DOHH2 (cell line): ENCODE measurements at regions not wholly inside any gene's neighbourhood (a gene's known extent, or its start where the extent isn't known, plus 50 kb on each side); places are given as distances from the start of the nearest gene placed in this dataset.

Source experiments
- H3F3A ChIP-seq: fragments of 200-600 bp; sonication (generic), shearing (Covaris generic); 2 replicates; pipeline ENCODE4 v1.6.0; 2016; ENCODE audit warnings: antibody characterized with exemption, mild to moderate bottlenecking; ENCODE audit not compliant: control insufficient read depth, insufficient read depth
- H3K27ac ChIP-seq: fragments of 200-600 bp; sonication (generic); 2 replicates; pipeline ENCODE4 v1.5.1; 2014; ENCODE audit warnings: low read depth, mild to moderate bottlenecking, low read length, moderate library complexity
- H3K27me3 ChIP-seq: fragments of 200-600 bp; sonication (generic); 2 replicates; pipeline ENCODE4 v1.6.1; 2014; ENCODE audit warnings: mild to moderate bottlenecking, low read length, mixed read lengths; ENCODE audit not compliant: control insufficient read depth
- H3K36me3 ChIP-seq: fragments of 200-600 bp; sonication (generic); 2 replicates; pipeline ENCODE4 v1.6.1; 2014; ENCODE audit warnings: mild to moderate bottlenecking, low read length, moderate library complexity, mixed read lengths; ENCODE audit not compliant: control insufficient read depth
- H3K4me1 ChIP-seq: fragments of 200-600 bp; sonication (generic); 2 replicates; pipeline ENCODE4 v1.6.1; 2014; ENCODE audit warnings: mild to moderate bottlenecking, low read length, mixed read lengths; ENCODE audit not compliant: control insufficient read depth
- H3K4me2 ChIP-seq: fragments of 200-600 bp; sonication (generic); 2 replicates; pipeline ENCODE4 v1.6.0; 2014; ENCODE audit warnings: mild to moderate bottlenecking, low read length, moderate library complexity
- H3K4me3 ChIP-seq: fragments of 200-600 bp; sonication (generic); 2 replicates; pipeline ENCODE4 v1.5.1; 2014; ENCODE audit warnings: mild to moderate bottlenecking, low read length, mixed read lengths
- H3K79me2 ChIP-seq: fragments of 200-600 bp; sonication (generic); 2 replicates; pipeline ENCODE4 v1.6.1; 2014; ENCODE audit warnings: mild to moderate bottlenecking, low read length, mixed read lengths; ENCODE audit not compliant: control insufficient read depth
- H3K9me2 ChIP-seq: fragments of 200-600 bp; sonication (generic); replicated peaks from 2 replicates; pipeline ENCODE4 v1.6.1; 2014; ENCODE audit warnings: mild to moderate bottlenecking, low read length, mixed read lengths; ENCODE audit not compliant: control insufficient read depth
- H3K9me3 ChIP-seq: fragments of 200-600 bp; sonication (generic); 2 replicates; pipeline ENCODE4 v1.6.1; 2014; ENCODE audit warnings: antibody characterized with exemption, low read length, mixed read lengths; ENCODE audit not compliant: control insufficient read depth, insufficient read depth
- H4K20me1 ChIP-seq: fragments of 200-600 bp; sonication (generic); 2 replicates; pipeline ENCODE4 v1.6.0; 2014; ENCODE audit warnings: low read depth, mild to moderate bottlenecking, antibody characterized with exemption, low read length, moderate library complexity; ENCODE audit not compliant: control insufficient read depth, insufficient read depth
- EZH2phosphoT487 ChIP-seq: fragments of 200-600 bp; sonication (generic); IDR thresholded peaks from 2 replicates; pipeline ENCODE4 v1.6.1; 2017; ENCODE audit warnings: borderline replicate concordance, mild to moderate bottlenecking, antibody characterized with exemption, low read length, moderate library complexity, mixed read lengths
- TF ChIP-seq, protein P1 (sequence below): fragments of 200-600 bp; sonication (generic); IDR thresholded peaks from one replicate; pipeline ENCODE4 v1.5.1; 2014; ENCODE audit warnings: antibody characterized with exemption, mild to moderate bottlenecking, low read depth, low read length; ENCODE audit not compliant: poor library complexity, severe bottlenecking

DNA sequence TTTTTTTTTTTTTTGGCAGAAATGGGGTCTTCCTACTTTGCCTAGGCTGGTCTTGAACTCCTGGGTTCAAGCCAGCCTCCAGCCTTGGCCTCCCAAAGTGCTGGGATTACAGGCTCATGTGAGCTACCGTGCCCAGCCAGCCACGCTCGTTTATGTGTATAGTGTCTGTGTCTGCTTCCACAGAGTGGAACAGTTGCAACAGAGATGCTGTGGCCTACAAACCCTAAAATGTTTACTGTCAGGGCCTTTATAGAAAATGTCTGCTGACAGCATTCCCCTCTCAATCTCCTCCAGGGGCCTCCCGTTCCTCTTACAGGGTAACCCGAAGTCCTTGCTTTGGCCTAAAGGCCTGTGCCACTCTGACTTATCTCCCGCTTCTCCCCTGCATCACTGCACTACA lies 87.6 kb upstream of the LEP start:
- no peaks in the 10 kb centered on the region for H3K27me3 ChIP-seq

DNA sequence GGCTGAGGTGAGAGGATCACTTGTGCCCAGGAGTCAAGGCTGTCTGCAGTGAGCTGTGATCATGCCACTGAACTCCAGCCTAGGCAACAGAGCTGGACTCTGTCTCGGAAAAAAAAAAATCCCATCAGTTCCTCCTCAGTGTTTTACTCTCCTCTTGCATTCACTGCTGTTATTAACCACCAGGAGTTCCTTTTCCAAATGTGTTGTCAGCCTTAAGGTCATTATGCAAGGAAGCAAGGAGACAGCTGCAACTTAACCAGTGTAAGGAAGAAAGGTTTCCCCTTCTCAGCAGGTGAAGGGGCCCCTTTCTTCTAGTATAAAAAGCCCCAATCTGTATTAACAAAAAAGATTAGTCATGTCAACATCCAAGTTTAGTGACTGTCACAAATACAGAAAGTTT lies 86.6 kb upstream of the LEP start:
- TF ChIP-seq, protein P1, sequence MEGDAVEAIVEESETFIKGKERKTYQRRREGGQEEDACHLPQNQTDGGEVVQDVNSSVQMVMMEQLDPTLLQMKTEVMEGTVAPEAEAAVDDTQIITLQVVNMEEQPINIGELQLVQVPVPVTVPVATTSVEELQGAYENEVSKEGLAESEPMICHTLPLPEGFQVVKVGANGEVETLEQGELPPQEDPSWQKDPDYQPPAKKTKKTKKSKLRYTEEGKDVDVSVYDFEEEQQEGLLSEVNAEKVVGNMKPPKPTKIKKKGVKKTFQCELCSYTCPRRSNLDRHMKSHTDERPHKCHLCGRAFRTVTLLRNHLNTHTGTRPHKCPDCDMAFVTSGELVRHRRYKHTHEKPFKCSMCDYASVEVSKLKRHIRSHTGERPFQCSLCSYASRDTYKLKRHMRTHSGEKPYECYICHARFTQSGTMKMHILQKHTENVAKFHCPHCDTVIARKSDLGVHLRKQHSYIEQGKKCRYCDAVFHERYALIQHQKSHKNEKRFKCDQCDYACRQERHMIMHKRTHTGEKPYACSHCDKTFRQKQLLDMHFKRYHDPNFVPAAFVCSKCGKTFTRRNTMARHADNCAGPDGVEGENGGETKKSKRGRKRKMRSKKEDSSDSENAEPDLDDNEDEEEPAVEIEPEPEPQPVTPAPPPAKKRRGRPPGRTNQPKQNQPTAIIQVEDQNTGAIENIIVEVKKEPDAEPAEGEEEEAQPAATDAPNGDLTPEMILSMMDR: no peak
- no peak for TF ChIP-seq EZH2phosphoT487
- Histone ChIP-seq H3K27me3 (no peaks in the 10 kb centered on the region), H3K4me2 (no peak overlapping the region), H4K20me1 (no peaks in the 10 kb centered on the region), H3K9me3 (no peaks in the 10 kb centered on the region), H3K36me3 (no peaks in the 10 kb centered on the region), H3K79me2 (no peaks in the 10 kb centered on the region), H3K9me2 (no peaks in the 10 kb centered on the region), H3K4me1 (peaks cover 3% of the 10 kb centered on the region; the same call in 1 of the 2 replicates), H3K4me3 (no peak overlapping the region), H3K27ac (no peak overlapping the region), H3F3A (no peaks in the 10 kb centered on the region)

More for the DNA sequence above, 87.6 kb upstream of the LEP start:
- Histone ChIP-seq H3K9me2 (no peaks in the 10 kb centered on the region), H3K27ac (no peak overlapping the region), H3K9me3 (no peaks in the 10 kb centered on the region), H4K20me1 (no peaks in the 10 kb centered on the region), H3F3A (no peaks in the 10 kb centered on the region), H3K4me2 (no peak overlapping the region), H3K4me1 (peaks cover 3% of the 10 kb centered on the region; the same call in 1 of the 2 replicates), H3K4me3 (no peak overlapping the region), H3K79me2 (0 out of 2 replicates have a peak, but pooled peaks cover under 1% of the 10 kb centered on the region), H3K36me3 (no peaks in the 10 kb centered on the region)
- TF ChIP-seq, protein P1: no peak
- TF ChIP-seq EZH2phosphoT487: no peak

DNA sequence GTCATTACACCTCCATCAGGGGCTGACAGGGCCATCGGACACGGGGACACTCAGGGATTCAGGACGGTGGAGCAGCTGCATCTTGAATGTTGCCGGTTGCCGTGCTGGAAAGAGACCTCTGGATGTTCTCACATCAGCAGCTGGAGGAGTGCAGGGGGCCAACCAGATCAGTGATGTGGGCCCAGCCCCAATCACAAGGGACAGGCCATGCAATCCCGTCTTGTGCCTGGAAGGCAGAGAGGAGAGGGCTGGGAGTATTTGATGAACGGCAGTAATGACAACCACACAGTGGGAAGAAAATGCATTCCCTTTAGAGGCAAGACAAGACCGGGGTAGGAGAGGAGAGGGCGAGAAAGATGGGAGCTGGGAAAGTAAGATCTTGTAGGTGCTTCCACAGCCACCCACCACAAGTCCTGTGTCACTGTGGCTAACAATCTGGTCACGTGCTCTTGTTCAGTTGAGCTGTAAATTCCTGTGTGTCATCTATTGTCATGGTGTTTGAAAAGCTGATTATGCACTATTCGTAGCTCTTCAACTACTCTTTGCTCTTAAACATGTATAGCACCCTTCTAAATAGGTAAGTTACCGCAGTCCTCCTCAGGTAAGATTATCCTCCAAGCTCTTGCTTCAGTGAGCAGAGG lies 85.9 kb upstream of the LEP start:
- Histone ChIP-seq H3K4me1 (peaks cover 3% of the 10 kb centered on the region; the same call in 1 of the 2 replicates), H3K4me2 (no peak overlapping the region), H3F3A (no peaks in the 10 kb centered on the region), H3K79me2 (no peaks in the 10 kb centered on the region), H3K27ac (no peak overlapping the region), H3K4me3 (no peak overlapping the region), H3K9me3 (no peaks in the 10 kb centered on the region), H4K20me1 (no peaks in the 10 kb centered on the region), H3K36me3 (no peaks in the 10 kb centered on the region), H3K9me2 (no peaks in the 10 kb centered on the region), H3K27me3 (no peaks in the 10 kb centered on the region)
- no peak for TF ChIP-seq EZH2phosphoT487
- TF ChIP-seq, protein P1: no peak
